Activated CD8-positive, alpha-beta T cell treated with anti-CD3 and anti-CD28 coated beads for 36 hours (primary cell): ENCODE measurements at regions not wholly inside any gene's neighbourhood (a gene's known extent, or its start where the extent isn't known, plus 50 kb on each side); places are given as distances from the start of the nearest gene placed in this dataset.
A peak's percentile ranks its signal among the peaks of the same experiment; 100 is the strongest.

ENCODE experiments used
- ATAC-seq: fragments of 200-7000 bp; cut with Tn5 transposase; one replicate; pipeline ENCODE4 v1.10.0; 2021; ENCODE audit warnings: mild to moderate bottlenecking, moderate library complexity
- CTCF ChIA-PET: fragments of 350-600 bp; sonication (Branson Sonifier 250); formaldehyde crosslinking; loops from one replicate; lab custom pipeline; 2021; ENCODE audit warnings: antibody characterized with exemption; lab: Charles Lee
- POLR2A ChIA-PET: fragments of 350-600 bp; sonication (Branson Sonifier 250); formaldehyde crosslinking; loops from one replicate; lab custom pipeline; 2021; ENCODE audit warnings: antibody characterized with exemption; lab: Charles Lee
- DNase-seq: peaks from one replicate; pipeline ENCODE4 v3.0.0-alpha.2; 2020
- H3K27ac Mint-ChIP-seq: one replicate; pipeline ENCODE4 v1.8.0; 2021; ENCODE audit warnings: mild to moderate bottlenecking, mixed read lengths
- H3K27me3 Mint-ChIP-seq: one replicate; pipeline ENCODE4 v1.8.0; 2021; ENCODE audit warnings: mixed read lengths
- H3K36me3 Mint-ChIP-seq: one replicate; pipeline ENCODE4 v1.8.0; 2021; ENCODE audit warnings: low read depth, mixed read lengths
- H3K4me1 Mint-ChIP-seq: one replicate; pipeline ENCODE4 v1.8.0; 2021; ENCODE audit warnings: low read depth, mixed read lengths
- H3K4me3 Mint-ChIP-seq: one replicate; pipeline ENCODE4 v1.8.0; 2021; ENCODE audit warnings: mild to moderate bottlenecking, moderate library complexity, mixed read lengths
- H3K9me3 Mint-ChIP-seq: one replicate; pipeline ENCODE4 v1.8.0; 2021; ENCODE audit warnings: mixed read lengths
- intact Hi-C: fragments of 100-400 bp; cut with micrococcal nuclease; formaldehyde crosslinking; loops from one replicate; pipeline ENCODE4 v1.10.0; 2022
- TF ChIP-seq, protein P1 (sequence below): fragments of 200-600 bp; IDR thresholded peaks from one replicate; pipeline ENCODE4 v1.8.0; 2022; ENCODE audit warnings: antibody characterized with exemption, mild to moderate bottlenecking

DNA sequence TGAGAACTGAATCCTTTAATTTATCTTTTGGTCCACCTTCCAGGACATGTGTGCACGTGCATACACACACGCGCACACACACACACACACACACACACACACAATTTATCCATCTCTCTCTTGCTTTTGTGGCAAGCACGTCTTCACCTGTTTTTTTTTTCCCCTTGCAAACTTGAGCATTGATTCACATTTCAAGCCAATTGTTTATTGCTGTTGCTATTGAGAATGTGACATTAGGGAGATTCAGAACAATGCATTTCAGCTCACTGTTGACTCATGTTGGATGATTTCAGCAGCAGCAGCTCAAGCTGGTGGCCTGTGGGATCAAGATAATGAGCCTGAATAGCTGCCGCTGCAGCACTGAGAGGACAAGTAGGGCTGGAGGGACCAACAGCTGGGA is 128.9 kb downstream of the SNAPC1 start:
- Mint-ChIP-seq H3K4me1 (peaks cover 9% of the 10 kb centered on the region), H3K36me3 (no peaks in the 10 kb centered on the region), H3K4me3 (no peak overlapping the region), H3K27ac (no peak overlapping the region), H3K9me3 (no peaks in the 10 kb centered on the region), H3K27me3 (peaks cover 3% of the 10 kb centered on the region)
- intact Hi-C loops: no loop called here
- ATAC-seq: no peak
- POLR2A ChIA-PET: no interaction called here
- DNase-seq: no peak
- TF ChIP-seq, protein P1, sequence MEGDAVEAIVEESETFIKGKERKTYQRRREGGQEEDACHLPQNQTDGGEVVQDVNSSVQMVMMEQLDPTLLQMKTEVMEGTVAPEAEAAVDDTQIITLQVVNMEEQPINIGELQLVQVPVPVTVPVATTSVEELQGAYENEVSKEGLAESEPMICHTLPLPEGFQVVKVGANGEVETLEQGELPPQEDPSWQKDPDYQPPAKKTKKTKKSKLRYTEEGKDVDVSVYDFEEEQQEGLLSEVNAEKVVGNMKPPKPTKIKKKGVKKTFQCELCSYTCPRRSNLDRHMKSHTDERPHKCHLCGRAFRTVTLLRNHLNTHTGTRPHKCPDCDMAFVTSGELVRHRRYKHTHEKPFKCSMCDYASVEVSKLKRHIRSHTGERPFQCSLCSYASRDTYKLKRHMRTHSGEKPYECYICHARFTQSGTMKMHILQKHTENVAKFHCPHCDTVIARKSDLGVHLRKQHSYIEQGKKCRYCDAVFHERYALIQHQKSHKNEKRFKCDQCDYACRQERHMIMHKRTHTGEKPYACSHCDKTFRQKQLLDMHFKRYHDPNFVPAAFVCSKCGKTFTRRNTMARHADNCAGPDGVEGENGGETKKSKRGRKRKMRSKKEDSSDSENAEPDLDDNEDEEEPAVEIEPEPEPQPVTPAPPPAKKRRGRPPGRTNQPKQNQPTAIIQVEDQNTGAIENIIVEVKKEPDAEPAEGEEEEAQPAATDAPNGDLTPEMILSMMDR: no peak
- CTCF ChIA-PET: interaction anchor here (0.6 to 3.5 kb wide), 5 partner anchors 8 to 592 kb away, joined by 3 to 29 read pairs (median 5); no protein-coding TSS in a partner anchor

DNA sequence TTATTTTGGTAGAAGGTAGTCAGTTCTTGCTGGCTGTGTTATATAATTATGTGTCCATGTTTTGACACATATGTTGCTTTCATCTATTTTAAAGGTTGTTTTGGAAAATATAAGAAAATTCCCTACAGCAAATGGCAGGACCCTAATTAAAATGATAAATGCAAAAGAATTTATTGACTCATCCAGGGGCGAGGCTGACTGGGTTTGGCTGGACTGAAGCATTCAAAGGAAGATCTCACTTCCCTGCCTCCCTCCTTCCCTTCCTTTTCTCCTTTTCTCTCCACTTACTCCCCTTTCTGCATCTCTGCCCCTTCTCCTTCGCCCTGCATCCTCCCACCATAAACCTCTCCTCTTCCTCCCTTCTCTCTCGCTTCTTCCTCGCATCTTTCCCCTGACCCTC is 129.6 kb downstream of the SNAPC1 start:
- intact Hi-C loops: no loop called here
- Mint-ChIP-seq H3K9me3 (no peaks in the 10 kb centered on the region), H3K36me3 (no peaks in the 10 kb centered on the region), H3K4me1 (peaks cover 9% of the 10 kb centered on the region), H3K27ac (no peak overlapping the region), H3K4me3 (no peak overlapping the region), H3K27me3 (peaks cover 3% of the 10 kb centered on the region)
- TF ChIP-seq, protein P1: no peak
- ChIA-PET CTCF (interaction anchor here (1.6 to 3.5 kb wide), 3 partner anchors 8 to 236 kb away, joined by 5 to 29 read pairs (median 7); no protein-coding TSS in a partner anchor), POLR2A (no interaction called here)
- no peak for DNase-seq
- no peak for ATAC-seq

DNA sequence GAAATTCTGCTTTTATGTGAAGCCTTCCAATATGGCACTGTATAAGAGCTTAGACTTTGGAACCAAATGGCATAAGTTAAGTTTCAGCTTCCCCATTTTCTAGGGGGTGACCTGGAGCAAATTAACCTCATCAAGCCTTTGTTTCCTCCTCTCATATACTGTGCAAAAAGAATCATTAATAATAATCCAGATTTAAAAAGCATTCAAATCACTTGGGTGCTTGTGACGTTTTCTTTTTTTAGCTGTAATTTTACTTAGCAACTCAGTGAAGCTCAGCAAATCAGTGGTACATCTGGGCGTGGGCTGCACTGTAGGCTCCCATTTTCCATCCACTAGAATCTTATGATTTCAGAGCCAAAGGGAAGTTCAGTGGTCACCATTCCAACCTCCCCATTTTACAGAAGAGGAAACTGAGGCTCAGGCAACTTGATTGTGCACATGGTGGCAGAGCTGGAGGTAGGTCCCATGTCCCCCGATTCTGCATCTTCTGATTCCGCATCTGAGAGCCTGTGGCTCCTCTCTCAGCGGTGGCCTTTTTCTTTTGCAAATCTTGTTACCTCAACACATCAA is 131.2 kb downstream of the SNAPC1 start:
- TF ChIP-seq, protein P1: no peak
- DNase-seq (no peak), ATAC-seq (no peak)
- Mint-ChIP-seq H3K27ac (no peak overlapping the region), H3K4me3 (no peak overlapping the region), H3K9me3 (no peaks in the 10 kb centered on the region), H3K36me3 (no peaks in the 10 kb centered on the region), H3K4me1 (peaks cover 9% of the 10 kb centered on the region), H3K27me3 (peaks cover 3% of the 10 kb centered on the region)
- intact Hi-C loops: no loop called here
- POLR2A ChIA-PET: no interaction called here
- CTCF ChIA-PET: interaction anchor here (0.7 to 4.2 kb wide), 13 partner anchors 11 to 432 kb away, joined by 3 to 61 read pairs (median 5); no protein-coding TSS in a partner anchor

DNA sequence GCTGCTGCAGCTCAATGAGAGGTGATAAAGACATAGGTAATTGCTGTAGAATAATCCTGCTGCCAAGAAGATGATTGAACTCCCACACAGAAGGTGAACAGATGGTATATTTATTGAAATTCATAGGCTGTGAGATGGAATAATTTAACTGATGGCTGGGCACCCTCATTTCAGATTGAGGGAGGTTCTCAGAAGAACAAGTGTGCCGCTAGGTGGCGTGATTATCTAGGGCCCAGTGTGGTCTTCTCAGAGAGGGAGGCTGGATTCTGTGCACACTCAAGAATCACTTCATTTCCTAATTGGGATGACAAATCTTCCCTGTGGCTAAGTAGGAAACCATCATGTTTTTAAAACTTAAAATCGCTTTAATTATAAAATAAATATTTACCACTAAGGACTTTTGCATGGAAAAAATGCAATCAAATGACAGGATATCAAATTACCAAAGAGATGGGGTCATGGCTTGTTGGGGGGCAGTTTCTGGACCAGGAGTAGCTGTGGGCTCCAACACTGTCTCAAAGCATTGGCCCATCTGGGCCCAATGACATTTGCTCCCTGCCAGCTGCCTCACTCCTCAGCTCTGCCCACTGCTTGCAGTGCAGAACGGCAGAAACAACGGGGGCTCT is 132.3 kb downstream of the SNAPC1 start:
- TF ChIP-seq, protein P1: peak; percentile 73
- DNase-seq: peak; percentile 82
- H3K36me3 Mint-ChIP-seq: no peaks in the 10 kb centered on the region
- H3K4me1 Mint-ChIP-seq: peaks cover 7% of the 10 kb centered on the region
- ChIA-PET CTCF (interaction anchor here (0.8 to 4.2 kb wide), 23 partner anchors 9 to 433 kb away, joined by 3 to 61 read pairs (median 3); no protein-coding TSS in a partner anchor), POLR2A (no interaction called here)
- H3K4me3 Mint-ChIP-seq: no peak overlapping the region
- H3K9me3 Mint-ChIP-seq: no peaks in the 10 kb centered on the region
- H3K27ac Mint-ChIP-seq: no peak overlapping the region
- H3K27me3 Mint-ChIP-seq: peaks cover 3% of the 10 kb centered on the region
- intact Hi-C loops: loop anchor here (2.0 kb wide), 1 partner anchor 232 kb away; no protein-coding TSS in a partner anchor
- ATAC-seq: no peak

DNA sequence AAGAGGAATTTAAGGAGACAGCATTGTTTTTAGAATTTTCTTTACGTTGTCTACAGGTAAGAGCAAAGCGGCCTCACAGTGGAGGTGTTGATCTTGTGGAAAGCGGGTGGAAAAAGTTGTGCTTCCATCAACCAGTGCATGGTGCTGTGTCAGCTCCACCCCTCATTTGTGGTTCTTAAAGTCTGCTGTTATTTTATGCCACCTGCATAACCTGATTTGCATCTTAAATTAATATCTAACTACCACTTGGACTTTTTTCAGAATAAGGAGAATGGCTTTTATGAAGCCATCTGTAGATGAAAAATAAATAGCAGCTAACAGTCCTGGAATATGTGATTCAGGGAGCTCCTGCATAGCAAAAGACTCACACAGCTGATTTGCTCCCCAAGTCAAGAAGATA is 135.1 kb downstream of the SNAPC1 start:
- intact Hi-C loops: no loop called here
- Mint-ChIP-seq H3K27me3 (peaks cover 1% of the 10 kb centered on the region), H3K4me1 (no peaks in the 10 kb centered on the region), H3K4me3 (no peak overlapping the region), H3K9me3 (no peaks in the 10 kb centered on the region), H3K27ac (no peak overlapping the region), H3K36me3 (no peaks in the 10 kb centered on the region)
- TF ChIP-seq, protein P1: no peak
- POLR2A ChIA-PET: interaction anchor here (0.8 kb wide), 1 partner anchor 8 kb away, joined by 3 read pairs; no protein-coding TSS in a partner anchor
- CTCF ChIA-PET: interaction anchor here (0.8 kb wide), 1 partner anchor 231 kb away, joined by 4 read pairs; no protein-coding TSS in a partner anchor
- DNase-seq (no peak), ATAC-seq (no peak)
